Mesenchymal stem cell (in vitro differentiated cells and primary cell): ENCODE measurements at regions not wholly inside any gene's neighbourhood (a gene's known extent, or its start where the extent isn't known, plus 50 kb on each side); places are given as distances from the start of the nearest gene placed in this dataset.

Experiments used
- DNase-seq: peaks from one replicate; pipeline ENCODE4 v3.0.0-alpha.2; 2013
- H2AFZ ChIP-seq: one replicate; pipeline ENCODE4 v1.6.1; 2013; ENCODE audit warnings: low read depth, mild to moderate bottlenecking, control low read depth, inconsistent platforms, low read length, moderate library complexity
- H2AK5ac ChIP-seq: 2 replicates; pipeline ENCODE4 v1.6.1; 2013; ENCODE audit warnings: low read length, moderate library complexity, mild to moderate bottlenecking, inconsistent platforms; ENCODE audit not compliant: severe bottlenecking
- H2BK120ac ChIP-seq: one replicate; pipeline ENCODE4 v1.6.1; 2013; ENCODE audit warnings: low read depth, mild to moderate bottlenecking, inconsistent platforms, low read length, moderate library complexity
- H2BK12ac ChIP-seq, 2 experiments: one replicate each; pipeline ENCODE4 v1.6.1; 2013; ENCODE audit warnings: inconsistent platforms in 2 of 2, low read length in 2 of 2, mild to moderate bottlenecking in 2 of 2, moderate library complexity in 2 of 2, control low read depth in 1 of 2
- H2BK15ac ChIP-seq: one replicate; pipeline ENCODE4 v1.6.1; 2013; ENCODE audit warnings: mild to moderate bottlenecking, low read depth, inconsistent platforms; ENCODE audit not compliant: poor library complexity, severe bottlenecking
- H2BK5ac ChIP-seq: 2 replicates; pipeline ENCODE4 v1.6.1; 2013; ENCODE audit warnings: low read depth, mild to moderate bottlenecking, low read length, control low read depth, inconsistent platforms; ENCODE audit not compliant: poor library complexity, severe bottlenecking
- H3K14ac ChIP-seq, 2 experiments: one replicate each; pipeline ENCODE4 v1.6.1; 2013; ENCODE audit warnings: inconsistent platforms in 2 of 2, low read length in 2 of 2, control low read depth in 1 of 2, mild to moderate bottlenecking in 1 of 2, moderate library complexity in 1 of 2
- H3K18ac ChIP-seq, 2 experiments: one replicate each; pipeline ENCODE4 v1.6.1; 2013; ENCODE audit warnings: inconsistent platforms in 2 of 2, low read length in 2 of 2, control low read depth in 1 of 2, low read depth in 1 of 2, mild to moderate bottlenecking in 1 of 2
- H3K23ac ChIP-seq, 2 experiments: one replicate each; pipeline ENCODE4 v1.6.1; 2013; ENCODE audit warnings: inconsistent platforms in 2 of 2, low read length in 2 of 2, mild to moderate bottlenecking in 2 of 2, moderate library complexity in 2 of 2, control low read depth in 1 of 2
- H3K27ac ChIP-seq: 2 replicates; pipeline ENCODE4 v1.5.1; 2013; ENCODE audit warnings: mild to moderate bottlenecking, moderate library complexity, low read length, control low read depth, inconsistent platforms; ENCODE audit not compliant: poor library complexity, severe bottlenecking
- H3K27me3 ChIP-seq, 2 experiments: 2 replicates each; pipeline versions ENCODE4 v1.6.1 to v1.7.0; 2013; ENCODE audit warnings: low read length in 2 of 2, mild to moderate bottlenecking in 2 of 2, moderate library complexity in 2 of 2, control low read depth in 1 of 2, inconsistent platforms in 1 of 2; ENCODE audit not compliant: control insufficient read depth in 1 of 2, insufficient read depth in 1 of 2
- H3K36me3 ChIP-seq, 2 experiments: 2 replicates each; pipeline versions ENCODE4 v1.6.1 to v1.7.0; 2013; ENCODE audit warnings: low read length in 2 of 2, control low read depth in 1 of 2, inconsistent platforms in 1 of 2, low read depth in 1 of 2, mild to moderate bottlenecking in 1 of 2; ENCODE audit not compliant: insufficient read depth in 2 of 2, control insufficient read depth in 1 of 2
- H3K4ac ChIP-seq, 2 experiments: one replicate each; pipeline ENCODE4 v1.6.1; 2013; ENCODE audit warnings: inconsistent platforms in 2 of 2, low read length in 2 of 2, mild to moderate bottlenecking in 2 of 2, moderate library complexity in 2 of 2, control low read depth in 1 of 2, low read depth in 1 of 2
- H3K4me1 ChIP-seq: 2 replicates; pipeline ENCODE4 v1.6.1; 2013; ENCODE audit warnings: low read depth, low read length, control low read depth; ENCODE audit not compliant: control insufficient read depth, insufficient read depth
- H3K4me2 ChIP-seq: 2 replicates; pipeline ENCODE4 v1.6.1; 2013; ENCODE audit warnings: low read length, mild to moderate bottlenecking, inconsistent platforms; ENCODE audit not compliant: poor library complexity, severe bottlenecking
- H3K4me3 ChIP-seq, 2 experiments: 2 replicates each; pipeline versions ENCODE4 v1.5.1 to v1.7.0; 2013; ENCODE audit warnings: low read length in 2 of 2, mild to moderate bottlenecking in 2 of 2, control low read depth in 1 of 2, low read depth in 1 of 2; ENCODE audit not compliant: insufficient read depth in 1 of 2
- H3K79me1 ChIP-seq: replicated peaks from 2 replicates; pipeline ENCODE4 v1.6.1; 2013; ENCODE audit warnings: mild to moderate bottlenecking, control low read depth, low read length, inconsistent platforms; ENCODE audit not compliant: poor library complexity, severe bottlenecking
- H3K9ac ChIP-seq: 2 replicates; pipeline ENCODE4 v1.7.0; 2013; ENCODE audit warnings: mild to moderate bottlenecking, low read length, moderate library complexity
- H3K9me3 ChIP-seq: 2 replicates; pipeline ENCODE4 v1.7.0; 2013; ENCODE audit warnings: mild to moderate bottlenecking, low read length; ENCODE audit not compliant: control insufficient read depth
- H4K8ac ChIP-seq: one replicate; pipeline ENCODE4 v1.6.1; 2013; ENCODE audit warnings: inconsistent platforms, mild to moderate bottlenecking, low read length, moderate library complexity
- H4K91ac ChIP-seq: one replicate; pipeline ENCODE4 v1.6.1; 2013; ENCODE audit warnings: mild to moderate bottlenecking, low read length, inconsistent platforms
- WGBS: methylation state at CpG from one replicate; pipeline ENCODE4 v1.1.7; 2013; ENCODE audit warnings: mixed read lengths; 5-methylcytosine and 5-hydroxymethylcytosine counted together

DNA sequence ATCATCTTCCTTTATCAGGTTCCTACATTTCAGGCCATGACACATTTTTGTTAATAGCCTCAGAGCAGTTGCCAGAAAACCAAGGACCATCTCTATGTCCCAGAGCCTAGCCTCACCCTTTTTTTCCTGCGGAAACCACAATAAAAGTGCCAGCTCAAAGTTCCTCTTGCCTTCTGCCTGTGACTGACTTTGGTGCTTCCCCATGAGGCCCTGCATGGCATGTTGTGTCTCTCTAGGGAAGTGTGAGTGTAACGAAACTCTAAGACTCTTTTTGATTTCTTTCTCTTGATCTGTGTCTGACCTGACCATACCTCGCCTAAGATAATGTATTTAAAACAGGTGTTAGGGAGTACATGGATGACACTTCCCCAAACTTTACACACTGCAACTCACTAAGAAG is 642.3 kb upstream of the BOD1L1 start:
- H2AFZ ChIP-seq, result no peak overlapping the region
- H3K9ac ChIP-seq, result no peak overlapping the region
- no peak overlapping the region for H2BK12ac ChIP-seq
- H3K23ac ChIP-seq, result no peak overlapping the region
- H2BK15ac ChIP-seq, result no peak overlapping the region
- H3K4me1 ChIP-seq, result no peaks in the 10 kb centered on the region
- H3K4me3 ChIP-seq, result no peak overlapping the region
- H2AK5ac ChIP-seq, result no peak overlapping the region
- no peak overlapping the region for H3K4me2 ChIP-seq
- H3K18ac ChIP-seq, result no peak overlapping the region
- H4K8ac ChIP-seq, result no peak overlapping the region
- H3K14ac ChIP-seq, result no peak overlapping the region
- no peaks in the 10 kb centered on the region for H3K36me3 ChIP-seq
- no peak overlapping the region for H4K91ac ChIP-seq
- no peaks in the 10 kb centered on the region for H3K79me1 ChIP-seq
- H2BK120ac ChIP-seq, result no peak overlapping the region
- H3K27me3 ChIP-seq, result peaks cover 0 to 3% of the 10 kb centered on the region in 2 experiments
- no peak for DNase-seq
- H3K9me3 ChIP-seq, result no peaks in the 10 kb centered on the region
- no peak overlapping the region for H3K27ac ChIP-seq
- no peak overlapping the region for H2BK5ac ChIP-seq
- WGBS, result 100% methylated on average over 1 of the region's 3 CpGs
- no peak overlapping the region for H3K4ac ChIP-seq

DNA sequence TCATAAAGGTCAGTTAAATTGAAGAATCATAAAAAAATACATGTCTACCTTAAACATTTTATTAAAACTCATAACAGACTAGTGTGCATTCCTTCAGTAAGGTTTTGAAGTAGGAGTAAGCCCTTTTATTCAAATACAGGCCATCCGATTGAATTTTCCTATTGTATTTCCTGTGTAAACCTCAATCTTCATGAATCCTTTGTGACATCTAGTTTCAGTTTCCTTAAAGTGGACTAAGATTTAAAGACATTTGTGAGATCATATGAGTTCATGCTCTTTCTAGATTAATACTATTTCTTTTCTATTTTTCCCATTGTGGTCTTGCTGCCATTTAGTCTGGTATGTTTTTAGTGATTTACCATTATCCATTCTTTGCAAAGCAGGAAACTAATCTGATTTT is 644.7 kb upstream of the BOD1L1 start:
- no peaks in the 10 kb centered on the region for H3K36me3 ChIP-seq
- no peak overlapping the region for H2AK5ac ChIP-seq
- H3K4ac ChIP-seq, result no peak overlapping the region
- no peak overlapping the region for H2AFZ ChIP-seq
- no peaks in the 10 kb centered on the region for H3K27me3 ChIP-seq
- H4K8ac ChIP-seq, result no peak overlapping the region
- H2BK120ac ChIP-seq, result no peak overlapping the region
- H2BK15ac ChIP-seq, result no peak overlapping the region
- no peak overlapping the region for H4K91ac ChIP-seq
- H3K9ac ChIP-seq, result no peak overlapping the region
- no peak for DNase-seq
- H3K4me3 ChIP-seq, result no peak overlapping the region
- no peak overlapping the region for H3K23ac ChIP-seq
- no peak overlapping the region for H3K4me2 ChIP-seq
- H3K18ac ChIP-seq, result no peak overlapping the region
- H2BK12ac ChIP-seq, result no peak overlapping the region
- H3K4me1 ChIP-seq, result no peaks in the 10 kb centered on the region
- H3K9me3 ChIP-seq, result peaks cover 7% of the 10 kb centered on the region
- no peak overlapping the region for H3K14ac ChIP-seq
- 100% methylated on average over 1 of the region's 1 CpG for WGBS
- no peak overlapping the region for H3K27ac ChIP-seq
- H3K79me1 ChIP-seq, result no peaks in the 10 kb centered on the region
- H2BK5ac ChIP-seq, result no peak overlapping the region

DNA sequence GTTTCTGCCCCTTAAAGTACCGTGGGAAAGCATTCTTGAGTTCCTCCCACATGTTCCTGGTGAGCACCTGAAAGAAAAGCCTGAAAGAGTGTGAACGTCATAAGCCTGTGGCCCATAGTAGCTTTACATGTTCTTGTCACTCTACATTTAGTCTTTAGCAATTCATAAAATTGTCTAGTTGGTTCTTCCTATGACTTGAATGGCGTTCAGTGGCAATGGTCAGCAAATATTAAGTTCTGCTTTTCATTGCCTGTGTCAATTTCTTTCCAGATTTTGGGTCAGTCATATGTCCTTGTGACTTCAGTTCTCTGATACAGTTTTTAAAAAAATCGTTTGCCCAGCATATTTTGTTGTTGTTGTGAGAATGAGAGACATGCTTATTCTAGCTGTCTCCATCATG is 650.0 kb upstream of the BOD1L1 start:
- no peak overlapping the region for H2AK5ac ChIP-seq

DNA sequence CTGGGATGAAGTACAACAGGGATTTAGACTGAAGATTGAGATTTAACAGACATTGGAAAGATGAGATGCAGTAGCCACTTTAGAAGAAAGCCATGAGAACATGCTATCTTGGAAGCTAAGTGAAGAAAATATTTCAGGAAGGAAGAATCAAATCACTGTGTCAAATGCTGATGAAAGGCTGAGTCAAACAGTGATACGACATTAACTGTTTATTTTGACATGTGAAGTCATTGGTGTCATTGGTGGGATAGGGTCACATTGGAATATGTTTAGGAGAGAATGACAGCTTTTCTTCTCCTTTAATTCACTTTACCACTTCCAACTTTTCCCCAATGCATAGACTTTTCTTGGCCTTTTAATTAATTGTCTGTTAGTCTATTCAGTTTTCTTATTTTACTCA is 653.0 kb upstream of the BOD1L1 start:
- no peak overlapping the region for H2AFZ ChIP-seq
- peaks cover 7% of the 10 kb centered on the region for H3K9me3 ChIP-seq
- H2AK5ac ChIP-seq, result no peak overlapping the region
- H4K91ac ChIP-seq, result no peak overlapping the region
- no peak overlapping the region for H3K4me2 ChIP-seq
- no peak overlapping the region for H3K4ac ChIP-seq
- H3K36me3 ChIP-seq, result no peaks in the 10 kb centered on the region
- H2BK12ac ChIP-seq, result no peak overlapping the region
- no peak overlapping the region for H3K23ac ChIP-seq
- no peak overlapping the region for H2BK120ac ChIP-seq
- H3K27ac ChIP-seq, result no peak overlapping the region
- no peak overlapping the region for H2BK15ac ChIP-seq
- no peak overlapping the region for H3K14ac ChIP-seq
- no peaks in the 10 kb centered on the region for H3K4me1 ChIP-seq
- no peak overlapping the region for H4K8ac ChIP-seq
- H3K18ac ChIP-seq, result no peak overlapping the region
- no peak overlapping the region for H3K4me3 ChIP-seq
- H3K79me1 ChIP-seq, result no peaks in the 10 kb centered on the region
- no peak overlapping the region for H2BK5ac ChIP-seq
- no peak for DNase-seq
- no peak overlapping the region for H3K9ac ChIP-seq
- no peaks in the 10 kb centered on the region for H3K27me3 ChIP-seq
- WGBS, result no CpG with 5 or more reads among the region's 1 CpG

More for the DNA sequence above, 650.0 kb upstream of the BOD1L1 start:
- H2AFZ ChIP-seq, result no peak overlapping the region
- no peak for DNase-seq
- WGBS, result 54% methylated on average over 2 of the region's 4 CpGs
- H2BK5ac ChIP-seq, result no peak overlapping the region
- H2BK120ac ChIP-seq, result no peak overlapping the region
- H3K9ac ChIP-seq, result no peak overlapping the region
- peaks cover 7% of the 10 kb centered on the region for H3K9me3 ChIP-seq
- H3K14ac ChIP-seq, result no peak overlapping the region
- no peak overlapping the region for H4K91ac ChIP-seq
- H3K4me1 ChIP-seq, result no peaks in the 10 kb centered on the region
- H2BK15ac ChIP-seq, result no peak overlapping the region
- H2BK12ac ChIP-seq, result no peak overlapping the region
- H3K36me3 ChIP-seq, result no peaks in the 10 kb centered on the region
- H3K18ac ChIP-seq, result no peak overlapping the region
- H3K4ac ChIP-seq, result no peak overlapping the region
- no peak overlapping the region for H3K27ac ChIP-seq
- H3K79me1 ChIP-seq, result no peaks in the 10 kb centered on the region
- H3K23ac ChIP-seq, result no peak overlapping the region
- H3K27me3 ChIP-seq, result no peaks in the 10 kb centered on the region
- no peak overlapping the region for H3K4me2 ChIP-seq
- H3K4me3 ChIP-seq, result no peak overlapping the region
- no peak overlapping the region for H4K8ac ChIP-seq
